GM18868 (cell line): ENCODE measurements at regions not wholly inside any gene's neighbourhood (a gene's known extent, or its start where the extent isn't known, plus 50 kb on each side); places are given as distances from the start of the nearest gene placed in this dataset.
"Not testable (repeated sequence)": the region's sequence is repeated elsewhere in the genome, so short reads cannot be mapped to it uniquely, and the experiment has no call there.

ENCODE experiments used
- ATAC-seq: cut with Tn5 transposase; IDR thresholded peaks from one replicate; pipeline ENCODE4 v1.9.1; 2021; ENCODE audit warnings: mild to moderate bottlenecking, moderate library complexity; ENCODE audit not compliant: unreplicated experiment

DNA sequence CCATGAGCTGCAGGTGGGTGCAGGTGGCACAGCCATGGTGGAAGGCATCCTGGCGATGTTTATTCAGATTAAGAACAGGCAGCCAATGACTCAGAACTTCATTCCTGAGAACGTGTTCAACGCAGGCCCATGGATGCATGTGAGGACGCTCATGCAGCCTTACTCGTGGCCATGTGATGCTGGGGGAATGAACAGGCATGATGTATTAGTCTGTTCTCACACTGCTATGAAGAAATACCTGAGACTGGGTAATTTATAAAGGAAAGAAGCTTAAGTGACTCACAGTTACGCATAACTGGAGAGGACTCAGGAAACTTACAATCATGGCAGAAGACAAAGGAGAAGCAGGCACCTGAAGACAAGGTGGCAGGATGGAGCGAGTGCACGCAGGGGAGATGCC is 146.6 kb downstream of the RNASET2 start:
- no peak for ATAC-seq

DNA sequence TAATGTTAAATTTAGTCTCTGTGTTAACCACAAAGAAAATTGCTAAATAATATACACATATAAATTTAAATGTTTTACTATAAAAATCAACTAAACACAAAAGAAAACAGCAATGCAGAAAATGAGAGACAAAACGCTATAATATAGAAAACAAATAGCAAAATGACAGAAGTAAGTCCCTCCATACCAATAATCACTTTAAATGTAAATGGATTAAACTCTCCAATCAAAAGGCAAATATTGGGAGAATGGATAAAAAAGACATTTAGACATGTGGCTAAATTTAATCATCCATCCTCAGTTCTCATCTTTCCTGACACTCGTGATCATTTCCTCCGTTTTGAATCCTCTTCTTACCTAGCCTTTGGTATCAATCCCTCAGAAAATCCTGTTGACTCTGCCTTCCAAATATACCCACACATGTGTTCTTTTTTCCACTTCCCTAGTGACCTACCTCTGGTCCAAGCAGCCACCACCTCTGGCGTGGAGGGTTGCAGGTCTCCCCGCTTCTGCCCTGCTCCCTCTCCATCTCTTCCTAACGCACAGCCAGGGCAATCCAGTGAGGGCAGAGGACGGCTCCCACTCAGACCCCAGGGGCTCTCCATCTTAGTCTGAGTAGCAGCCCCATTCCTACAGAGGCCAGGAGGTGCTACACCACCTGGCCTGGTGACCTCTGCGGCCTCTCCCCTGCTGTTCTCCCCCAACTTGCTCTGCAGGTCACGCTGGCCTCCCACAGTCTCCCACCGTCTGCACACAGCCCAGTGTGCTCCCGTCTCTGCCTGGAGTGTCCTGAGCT is 149.2 kb downstream of the RNASET2 start:
- no peak for ATAC-seq

- no peak for ATAC-seq
Observed at GRCh38 chr6:166806217-166806838, 150.0 kb downstream of the RNASET2 start.

GRCh38 chr6:166803471-166803870 is 152.9 kb downstream of the RNASET2 start:
- ATAC-seq = no peak

- ATAC-seq = no peak
Observed at GRCh38 chr6:166802401-166802800, 153.9 kb downstream of the RNASET2 start.

DNA sequence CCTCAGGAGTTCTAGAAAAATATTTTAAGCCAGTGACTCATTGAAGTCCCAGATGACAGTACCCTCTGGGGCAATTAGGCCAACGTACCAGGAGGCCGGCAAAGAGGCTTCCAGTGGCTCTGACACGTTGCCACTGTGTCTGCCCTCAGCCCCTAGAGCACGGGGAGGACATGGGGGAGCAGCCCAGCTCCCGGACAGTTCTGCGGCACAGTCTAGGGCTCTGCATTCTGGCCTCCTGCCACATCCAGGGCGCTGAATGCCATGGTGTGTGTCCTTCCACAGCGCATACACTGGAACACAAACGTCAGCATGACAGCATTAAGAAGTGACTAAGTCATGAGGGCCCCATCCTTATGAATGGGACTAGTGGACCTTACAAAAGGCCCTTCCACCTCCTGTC is 156.2 kb downstream of the RNASET2 start:
- no peak for ATAC-seq

DNA sequence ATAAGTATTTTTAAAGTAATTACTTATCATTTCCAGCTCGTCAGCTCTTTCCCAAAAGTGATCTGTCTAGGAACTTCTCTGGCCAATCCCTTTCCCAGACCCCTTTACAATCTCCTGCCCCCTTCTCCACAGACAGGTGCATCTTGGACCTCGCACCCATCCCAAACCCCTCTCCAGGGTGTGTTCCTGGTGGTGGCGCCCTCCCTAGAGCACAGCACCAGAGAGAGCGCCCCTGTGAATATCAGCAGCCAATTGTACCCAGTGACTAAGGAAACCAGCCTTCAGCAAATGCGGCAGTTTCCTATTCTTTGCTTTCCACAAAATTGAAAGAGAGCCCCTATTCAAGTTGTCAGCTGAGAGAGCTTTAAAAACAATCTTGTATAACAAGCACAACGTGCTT is 157.7 kb downstream of the RNASET2 start:
- ATAC-seq = no peak

DNA sequence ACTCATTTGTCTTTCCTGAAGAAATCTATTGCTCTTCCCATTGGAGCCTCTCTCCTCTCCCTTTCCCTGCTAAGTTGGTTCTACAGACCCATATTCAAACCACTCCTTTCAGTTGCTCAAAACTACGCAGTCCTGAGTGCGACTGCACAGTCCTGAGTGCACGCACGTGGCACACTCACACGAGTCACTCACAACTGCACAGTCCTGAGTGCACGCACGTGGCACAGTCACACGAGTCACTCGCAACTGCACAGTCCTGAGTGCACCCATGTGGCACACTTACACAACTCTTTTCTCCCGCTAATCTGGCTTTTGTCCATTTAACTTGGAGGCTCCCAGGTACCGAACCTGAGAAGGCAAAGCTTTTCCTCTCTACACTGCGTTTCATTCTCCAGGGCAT is 159.7 kb downstream of the RNASET2 start:
- ATAC-seq = no peak

- no peak for ATAC-seq
Observed at GRCh38 chr6:166795879-166796278, 160.5 kb downstream of the RNASET2 start.

DNA sequence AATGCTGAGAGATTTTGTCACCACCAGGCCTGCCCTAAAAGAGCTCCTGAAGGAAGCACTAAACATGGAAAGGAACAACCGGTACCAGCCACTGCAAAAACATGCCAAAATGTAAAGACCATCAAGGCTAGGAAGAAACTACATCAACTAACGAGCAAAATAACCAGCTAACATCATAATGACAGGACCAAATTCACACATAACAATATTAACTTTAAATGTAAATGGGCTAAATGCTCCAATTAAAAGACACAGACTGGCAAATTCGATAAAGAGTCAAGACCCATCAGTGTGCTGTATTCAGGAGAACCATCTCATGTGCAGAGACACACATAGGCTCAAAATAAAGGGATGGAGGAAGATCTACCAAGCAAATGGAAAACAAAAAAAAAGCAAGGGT is 163.8 kb upstream of the RPS6KA2 start:
- ATAC-seq = not testable (repeated sequence)

- not testable (repeated sequence) for ATAC-seq
Observed at GRCh38 chr6:166788846-166789529, 161.9 kb upstream of the RPS6KA2 start.

DNA sequence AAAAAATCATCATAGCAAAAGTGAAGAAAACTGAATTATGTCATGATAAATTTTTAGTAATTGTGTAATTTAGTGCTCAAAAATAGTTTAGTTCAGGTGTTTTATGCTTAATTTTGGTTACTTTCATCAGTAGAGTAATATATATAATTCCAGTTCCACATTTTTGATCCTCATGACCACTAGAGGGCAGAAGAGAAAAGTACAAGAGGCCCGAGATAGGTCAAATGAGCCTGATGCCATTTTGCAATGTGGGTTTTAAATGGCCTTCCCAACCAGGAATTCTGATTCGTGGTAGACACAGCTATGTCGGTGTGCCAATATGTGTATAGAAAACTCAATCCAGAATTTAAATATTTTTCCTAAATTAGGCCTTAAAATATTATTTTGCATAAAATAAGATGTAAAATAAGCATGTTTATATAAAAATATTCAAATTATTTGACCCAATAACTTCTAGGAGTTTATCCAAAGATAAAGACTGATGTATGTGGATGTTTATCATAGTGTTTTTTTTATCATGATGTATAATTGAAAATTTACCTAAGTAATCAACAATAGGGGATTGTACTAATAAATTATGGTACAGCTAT is 159.7 kb upstream of the RPS6KA2 start:
- ATAC-seq = no peak

DNA sequence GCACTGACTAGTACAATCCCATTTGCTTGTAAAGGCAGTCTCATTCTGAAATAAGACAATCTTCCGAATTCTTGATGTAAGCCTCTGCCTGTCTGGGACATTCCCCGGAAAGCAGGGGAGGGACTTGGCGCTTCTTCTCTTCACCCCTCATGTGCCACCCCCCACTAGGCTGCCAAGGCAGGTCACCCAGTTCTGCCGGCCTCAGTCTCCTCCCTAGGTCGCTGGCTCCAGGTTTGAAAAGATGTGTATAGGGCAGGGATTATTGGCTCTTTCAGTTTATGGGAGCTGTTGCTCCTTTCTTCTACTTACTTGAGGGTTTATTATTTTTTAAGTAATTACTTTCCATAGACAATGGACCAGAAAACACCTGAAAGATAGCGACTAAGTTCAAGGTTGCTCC is 158.1 kb upstream of the RPS6KA2 start:
- ATAC-seq = no peak

DNA sequence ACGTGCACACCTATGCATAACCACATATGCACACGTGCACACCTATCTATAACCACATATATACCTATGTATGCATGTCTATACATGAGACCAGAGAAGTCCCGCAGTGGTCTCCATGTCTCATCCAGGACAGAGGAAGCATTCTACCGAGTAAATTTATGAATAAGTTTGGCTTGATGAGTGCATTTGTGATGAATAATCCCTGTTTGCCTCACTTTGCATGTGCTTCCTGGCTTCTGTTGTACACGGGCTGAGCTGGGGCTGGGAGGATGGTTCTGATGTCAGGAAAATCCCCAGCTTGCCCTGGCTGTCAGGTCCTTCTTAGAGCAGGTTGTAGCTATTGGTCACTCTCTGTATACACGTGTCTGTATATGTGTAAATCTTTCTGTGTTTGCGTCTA is 157.6 kb upstream of the RPS6KA2 start:
- ATAC-seq = no peak

DNA sequence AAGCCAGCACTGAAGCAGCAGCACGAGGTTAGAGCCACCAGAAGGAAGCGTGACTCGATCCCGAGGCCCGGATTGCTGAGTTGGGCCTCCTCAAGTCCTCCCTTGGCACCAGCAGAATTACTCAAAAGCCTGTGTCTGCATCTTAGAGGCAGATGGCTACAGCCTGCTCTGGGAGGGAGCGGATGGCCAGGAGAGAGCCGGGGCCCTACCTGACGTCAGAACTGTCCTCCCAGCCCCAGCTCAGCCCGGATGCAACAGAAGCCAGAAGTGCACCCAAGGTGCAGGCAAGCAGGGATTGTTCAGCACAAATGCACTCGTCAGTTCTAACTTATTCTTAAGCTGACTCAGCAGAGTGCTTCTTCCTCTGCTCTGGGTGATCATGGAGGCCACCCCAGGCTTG is 155.5 kb upstream of the RPS6KA2 start:
- ATAC-seq = no peak

DNA sequence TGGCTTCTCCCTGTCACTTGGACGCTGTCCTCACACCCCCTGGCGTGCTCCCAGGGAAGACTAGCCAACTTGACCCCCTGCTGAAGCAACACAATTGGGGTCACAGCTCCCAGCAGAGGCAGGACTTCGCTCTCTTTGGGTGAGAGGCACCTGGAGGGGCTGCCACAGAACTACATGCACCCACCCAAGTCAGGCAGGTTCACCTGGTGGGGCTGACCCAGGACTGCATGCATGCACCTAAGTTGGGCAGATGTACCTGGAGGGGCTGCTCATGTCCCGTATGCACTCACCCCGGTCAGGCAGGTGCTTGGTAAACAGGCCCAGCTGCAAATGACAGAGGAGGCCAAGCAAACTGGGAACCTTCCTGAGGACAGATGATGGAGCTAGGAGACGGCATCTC is 154.3 kb upstream of the RPS6KA2 start:
- no peak for ATAC-seq

DNA sequence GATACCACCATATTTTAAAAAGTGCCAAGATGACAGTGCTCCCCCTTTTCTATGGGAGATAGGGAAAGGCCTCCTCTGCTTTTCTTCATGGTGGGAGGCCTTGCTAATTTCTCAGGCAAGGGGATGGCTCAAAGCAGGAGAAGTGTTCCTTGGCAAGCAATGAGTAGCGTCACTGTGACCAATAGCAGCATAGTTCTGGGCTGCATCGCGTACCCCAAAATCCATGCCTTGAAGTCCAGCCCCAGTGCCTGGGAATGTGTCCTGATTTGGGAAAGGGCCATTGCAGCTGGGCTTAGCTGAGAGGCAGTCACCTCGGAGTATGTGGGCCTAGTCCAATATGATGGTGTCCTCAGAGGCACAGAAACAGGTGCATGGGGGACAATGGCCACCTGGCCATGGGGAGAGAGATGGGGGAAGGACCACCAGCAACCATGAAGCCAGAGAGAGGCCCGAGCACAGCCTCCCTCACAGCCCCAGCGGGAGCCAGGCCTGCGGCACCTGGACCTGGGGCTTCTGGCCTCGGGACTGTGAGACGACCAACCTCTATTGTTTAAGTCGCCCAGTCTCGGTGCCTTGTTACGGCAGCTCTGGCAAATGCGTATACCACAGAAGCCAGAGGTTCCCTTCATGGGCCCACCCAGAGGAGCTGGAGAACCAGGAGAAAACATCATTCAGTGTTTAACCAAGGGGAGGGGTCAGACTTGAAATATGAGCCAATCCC is 153.1 kb upstream of the RPS6KA2 start:
- ATAC-seq = no peak

DNA sequence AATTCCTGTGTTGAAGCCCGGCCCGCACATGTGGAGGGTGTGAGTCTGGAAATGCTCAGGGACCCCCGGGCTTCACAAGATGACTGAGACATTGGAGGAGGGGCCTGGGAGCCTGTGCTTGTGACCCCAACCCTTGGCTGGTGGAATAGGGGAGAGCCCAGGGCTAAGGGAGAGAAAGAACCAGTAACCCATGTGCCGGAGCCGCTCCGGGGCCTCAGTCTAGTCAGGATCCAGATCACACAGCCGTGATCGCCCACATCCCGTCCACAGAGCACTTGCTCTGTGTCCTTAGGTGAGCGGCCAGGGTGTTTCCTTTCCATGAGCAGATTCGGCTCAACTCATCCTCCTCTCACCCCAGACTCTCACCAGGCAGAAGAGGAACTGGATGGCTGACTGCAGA is 152.3 kb upstream of the RPS6KA2 start:
- no peak for ATAC-seq

GRCh38 chr6:166778776-166779175 is 151.7 kb upstream of the RPS6KA2 start:
- no peak for ATAC-seq

- ATAC-seq = no peak
Observed at GRCh38 chr6:166778046-166778445, 151.0 kb upstream of the RPS6KA2 start.

DNA sequence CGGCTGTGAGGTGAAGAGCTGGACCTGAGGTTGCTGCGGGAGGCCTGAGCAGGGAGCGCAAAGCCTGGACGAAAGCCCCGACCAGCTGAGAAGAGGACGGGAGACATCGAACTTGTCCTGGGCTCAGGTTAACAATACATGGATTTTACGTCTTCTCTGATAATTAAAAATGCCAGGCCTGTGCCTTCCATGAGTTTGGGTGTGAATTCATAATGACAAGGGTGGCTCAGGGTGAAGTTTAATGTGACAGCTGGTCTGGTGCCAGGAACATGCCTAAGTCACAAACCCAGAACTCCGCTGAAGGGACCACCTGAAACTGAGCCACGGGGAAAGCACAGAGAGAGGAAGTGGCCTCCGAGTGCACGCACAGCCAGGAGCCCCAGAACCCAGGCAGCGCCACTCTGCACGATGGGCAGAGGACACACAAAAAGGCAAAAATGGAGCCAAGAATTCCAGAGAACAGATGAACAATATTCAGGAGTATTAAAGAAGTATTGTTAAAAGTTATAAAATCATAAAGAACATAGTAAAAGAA is 150.1 kb upstream of the RPS6KA2 start:
- no peak for ATAC-seq
